BJ (cell line): ENCODE measurements at regions not wholly inside any gene's neighbourhood (a gene's known extent, or its start where the extent isn't known, plus 50 kb on each side); places are given as distances from the start of the nearest gene placed in this dataset.

Experiments used
- CTCF ChIA-PET: fragments of 350-600 bp; formaldehyde crosslinking; extraction: SDS; loops from one replicate; lab custom pipeline; 2021; ENCODE audit warnings: antibody characterized with exemption, inconsistent platforms; lab: Yijun Ruan, JAX
- POLR2A ChIA-PET: fragments of 300-600 bp; sonication (Branson Sonifier 250); formaldehyde crosslinking; extraction: SDS; loops from one replicate; lab custom pipeline; 2021; ENCODE audit warnings: antibody characterized with exemption; lab: Charles Lee
- DNase-seq: peaks from one replicate; pipeline ENCODE4 v3.0.0-alpha.2; 2011; ENCODE audit warnings: low read depth
- H3K27me3 ChIP-seq: 2 replicates; pipeline ENCODE4 v1.6.0; 2011; ENCODE audit warnings: low read length; ENCODE audit not compliant: control insufficient read depth, insufficient read depth
- H3K36me3 ChIP-seq: 2 replicates; pipeline ENCODE4 v1.5.1; 2011; ENCODE audit warnings: low read length; ENCODE audit not compliant: control insufficient read depth, insufficient read depth
- H3K4me3 ChIP-seq: 2 replicates; pipeline ENCODE4 v1.5.1; 2011; ENCODE audit warnings: low read depth, mild to moderate bottlenecking, control low read depth, low read length
- CTCF ChIP-seq: IDR thresholded peaks from 2 replicates; pipeline ENCODE4 v1.5.1; 2011; ENCODE audit warnings: low read depth, mild to moderate bottlenecking, control low read depth, inconsistent platforms, low read length, moderate library complexity; ENCODE audit not compliant: insufficient read depth

GRCh38 chr14:22025879-22026278 is 352.3 kb upstream of the OR4E1 start:
- ChIA-PET POLR2A (no interaction called here), CTCF (no interaction called here)
- TF ChIP-seq CTCF, result no peak
- no peaks in the 10 kb centered on the region for H3K27me3 ChIP-seq
- no peak overlapping the region for H3K4me3 ChIP-seq
- no peaks in the 10 kb centered on the region for H3K36me3 ChIP-seq
- no peak for DNase-seq

GRCh38 chr14:22024137-22024536 is 350.5 kb upstream of the OR4E1 start:
- TF ChIP-seq CTCF, result no peak
- CTCF ChIA-PET, result no interaction called here
- no peak for DNase-seq
- no peaks in the 10 kb centered on the region for H3K36me3 ChIP-seq
- no peaks in the 10 kb centered on the region for H3K27me3 ChIP-seq
- no peak overlapping the region for H3K4me3 ChIP-seq
- POLR2A ChIA-PET, result no interaction called here

GRCh38 chr14:22018890-22019289 is 345.3 kb upstream of the OR4E1 start:
- no peaks in the 10 kb centered on the region for H3K36me3 ChIP-seq
- TF ChIP-seq CTCF, result no peak
- no peak overlapping the region for H3K4me3 ChIP-seq
- no peaks in the 10 kb centered on the region for H3K27me3 ChIP-seq
- no peak for DNase-seq
- POLR2A ChIA-PET, result no interaction called here
- CTCF ChIA-PET, result no interaction called here

GRCh38 chr14:22012452-22012851 is 338.8 kb upstream of the OR4E1 start:
- H3K27me3 ChIP-seq, result no peaks in the 10 kb centered on the region
- H3K36me3 ChIP-seq, result no peaks in the 10 kb centered on the region
- ChIA-PET CTCF (no interaction called here), POLR2A (no interaction called here)
- no peak overlapping the region for H3K4me3 ChIP-seq
- no peak for DNase-seq
- no peak for TF ChIP-seq CTCF

GRCh38 chr14:22011253-22011642 is 337.6 kb upstream of the OR4E1 start:
- POLR2A ChIA-PET, result no interaction called here
- CTCF ChIA-PET, result no interaction called here
- no peak for DNase-seq
- no peak overlapping the region for H3K4me3 ChIP-seq
- TF ChIP-seq CTCF, result no peak
- H3K36me3 ChIP-seq, result no peaks in the 10 kb centered on the region
- no peaks in the 10 kb centered on the region for H3K27me3 ChIP-seq
